ENCODE measurements at regions not wholly inside any gene's neighbourhood (a gene's known extent, or its start where the extent isn't known, plus 50 kb on each side); places are given as distances from the start of the nearest gene placed in this dataset.
"Not testable (repeated sequence)": the region's sequence is repeated elsewhere in the genome, so short reads cannot be mapped to it uniquely, and the experiment has no call there.

DNA sequence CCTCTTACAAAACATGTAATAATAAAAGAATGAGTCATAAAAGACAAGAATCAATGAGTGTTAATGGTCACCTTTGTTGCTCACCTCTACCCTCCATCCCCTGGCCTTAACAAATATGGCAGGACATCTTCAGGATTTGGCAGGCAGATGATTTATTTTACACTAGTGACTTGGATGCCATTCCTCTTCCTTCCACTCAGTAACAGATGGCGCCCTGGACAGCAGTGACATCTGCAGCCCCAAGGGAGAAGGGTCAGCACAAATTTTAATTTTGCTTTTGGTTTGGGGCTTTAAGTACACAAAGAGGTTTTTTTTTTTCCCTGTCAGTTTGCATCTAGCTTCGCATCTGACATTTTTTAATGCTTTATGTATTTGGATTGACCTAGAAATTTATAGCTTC lies 188.9 kb downstream of the ZNF92 start:
- not testable (repeated sequence) for DNase-seq; H3K14ac ChIP-seq (ENCODE audit: low read length in 2 of 2); H3K23ac ChIP-seq (ENCODE audit: low read length in 2 of 2); H3K79me1 ChIP-seq (replicated peaks; ENCODE audit: low read length, poor library complexity, severe bottlenecking); H3K4ac ChIP-seq (ENCODE audit: low read depth in 1 of 2, low read length in 2 of 2); H3K18ac ChIP-seq (ENCODE audit: low read depth in 1 of 2, low read length in 2 of 2); H3K27ac ChIP-seq (ENCODE audit: low read length, poor library complexity, severe bottlenecking); H3K4me1 ChIP-seq (ENCODE audit: control insufficient read depth, insufficient read depth, low read depth, low read length); H4K8ac ChIP-seq (ENCODE audit: low read length); H3K4me3 ChIP-seq (ENCODE audit: insufficient read depth in 1 of 2, low read depth in 1 of 2, low read length in 2 of 2); H2BK5ac ChIP-seq (ENCODE audit: low read depth, low read length, poor library complexity, severe bottlenecking); H2BK12ac ChIP-seq (ENCODE audit: low read length in 2 of 2); H3K27me3 ChIP-seq (ENCODE audit: control insufficient read depth in 1 of 2, insufficient read depth in 1 of 2, low read length in 2 of 2); H3K9me3 ChIP-seq (ENCODE audit: control insufficient read depth, low read length); H2AK5ac ChIP-seq (ENCODE audit: low read length, severe bottlenecking); H2BK15ac ChIP-seq (ENCODE audit: low read depth, poor library complexity, severe bottlenecking); H2BK120ac ChIP-seq (ENCODE audit: low read depth, low read length); H4K91ac ChIP-seq (ENCODE audit: low read length); H3K4me2 ChIP-seq (ENCODE audit: low read length, poor library complexity, severe bottlenecking); H3K9ac ChIP-seq (ENCODE audit: low read length); H3K36me3 ChIP-seq (ENCODE audit: control insufficient read depth in 1 of 2, insufficient read depth in 2 of 2, low read depth in 1 of 2, low read length in 2 of 2); H2AFZ ChIP-seq (ENCODE audit: low read depth, low read length)
- no CpG with 5 or more reads among the region's 2 CpGs for WGBS

GRCh38 chr7:65563333-65563732 lies 189.7 kb downstream of the ZNF92 start:
- H2BK5ac ChIP-seq (ENCODE audit: low read depth, low read length, poor library complexity, severe bottlenecking); H3K9ac ChIP-seq (ENCODE audit: low read length); H3K4me2 ChIP-seq (ENCODE audit: low read length, poor library complexity, severe bottlenecking); H3K27me3 ChIP-seq (ENCODE audit: control insufficient read depth in 1 of 2, insufficient read depth in 1 of 2, low read length in 2 of 2); H3K27ac ChIP-seq (ENCODE audit: low read length, poor library complexity, severe bottlenecking); H2AK5ac ChIP-seq (ENCODE audit: low read length, severe bottlenecking); H2BK15ac ChIP-seq (ENCODE audit: low read depth, poor library complexity, severe bottlenecking); H2AFZ ChIP-seq (ENCODE audit: low read depth, low read length); H3K4me3 ChIP-seq (ENCODE audit: insufficient read depth in 1 of 2, low read depth in 1 of 2, low read length in 2 of 2); H3K4me1 ChIP-seq (ENCODE audit: control insufficient read depth, insufficient read depth, low read depth, low read length); H2BK12ac ChIP-seq (ENCODE audit: low read length in 2 of 2); H2BK120ac ChIP-seq (ENCODE audit: low read depth, low read length); H4K8ac ChIP-seq (ENCODE audit: low read length); H3K9me3 ChIP-seq (ENCODE audit: control insufficient read depth, low read length); H3K4ac ChIP-seq (ENCODE audit: low read depth in 1 of 2, low read length in 2 of 2); H3K14ac ChIP-seq (ENCODE audit: low read length in 2 of 2); H3K36me3 ChIP-seq (ENCODE audit: control insufficient read depth in 1 of 2, insufficient read depth in 2 of 2, low read depth in 1 of 2, low read length in 2 of 2); H4K91ac ChIP-seq (ENCODE audit: low read length); H3K79me1 ChIP-seq (replicated peaks; ENCODE audit: low read length, poor library complexity, severe bottlenecking); DNase-seq; H3K18ac ChIP-seq (ENCODE audit: low read depth in 1 of 2, low read length in 2 of 2); H3K23ac ChIP-seq (ENCODE audit: low read length in 2 of 2): not testable (repeated sequence)
- WGBS = no CpG with 5 or more reads among the region's 1 CpG

DNA sequence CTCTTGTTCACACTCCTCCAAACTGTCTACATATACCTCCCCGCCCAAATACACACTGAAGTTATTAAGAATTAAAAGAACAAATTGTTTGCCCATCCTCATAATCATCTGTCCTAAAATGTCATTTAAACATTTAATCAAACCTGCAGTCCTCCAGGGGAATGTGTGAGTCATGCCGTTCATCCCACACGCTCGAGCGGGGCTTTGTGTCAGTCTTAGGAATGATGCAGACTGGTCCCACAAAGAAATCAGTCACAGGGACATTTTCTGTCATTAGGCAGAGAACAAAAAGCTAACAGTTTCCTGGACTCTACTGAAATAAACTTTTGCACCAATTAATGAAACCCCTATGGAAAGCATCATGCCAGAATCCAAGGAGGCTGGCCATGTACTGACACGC lies 194.6 kb downstream of the ZNF92 start:
- H3K23ac ChIP-seq (ENCODE audit: low read length in 2 of 2); H3K79me1 ChIP-seq (replicated peaks; ENCODE audit: low read length, poor library complexity, severe bottlenecking); H2BK12ac ChIP-seq (ENCODE audit: low read length in 2 of 2); H4K91ac ChIP-seq (ENCODE audit: low read length); H2BK120ac ChIP-seq (ENCODE audit: low read depth, low read length); H3K4ac ChIP-seq (ENCODE audit: low read depth in 1 of 2, low read length in 2 of 2); H4K8ac ChIP-seq (ENCODE audit: low read length); H3K14ac ChIP-seq (ENCODE audit: low read length in 2 of 2); H3K18ac ChIP-seq (ENCODE audit: low read depth in 1 of 2, low read length in 2 of 2); H3K4me2 ChIP-seq (ENCODE audit: low read length, poor library complexity, severe bottlenecking); H3K36me3 ChIP-seq (ENCODE audit: control insufficient read depth in 1 of 2, insufficient read depth in 2 of 2, low read depth in 1 of 2, low read length in 2 of 2); H3K27me3 ChIP-seq (ENCODE audit: control insufficient read depth in 1 of 2, insufficient read depth in 1 of 2, low read length in 2 of 2); H3K9me3 ChIP-seq (ENCODE audit: control insufficient read depth, low read length); H2BK15ac ChIP-seq (ENCODE audit: low read depth, poor library complexity, severe bottlenecking); H3K4me1 ChIP-seq (ENCODE audit: control insufficient read depth, insufficient read depth, low read depth, low read length); H3K9ac ChIP-seq (ENCODE audit: low read length); H2AFZ ChIP-seq (ENCODE audit: low read depth, low read length); DNase-seq; H3K4me3 ChIP-seq (ENCODE audit: insufficient read depth in 1 of 2, low read depth in 1 of 2, low read length in 2 of 2); H3K27ac ChIP-seq (ENCODE audit: low read length, poor library complexity, severe bottlenecking); H2AK5ac ChIP-seq (ENCODE audit: low read length, severe bottlenecking); H2BK5ac ChIP-seq (ENCODE audit: low read depth, low read length, poor library complexity, severe bottlenecking): not testable (repeated sequence)
- WGBS = no CpG with 5 or more reads among the region's 6 CpGs

GRCh38 chr7:65570990-65571389 lies 197.3 kb downstream of the ZNF92 start:
- H3K4me2 ChIP-seq (ENCODE audit: low read length, poor library complexity, severe bottlenecking); H2BK15ac ChIP-seq (ENCODE audit: low read depth, poor library complexity, severe bottlenecking); H3K36me3 ChIP-seq (ENCODE audit: control insufficient read depth in 1 of 2, insufficient read depth in 2 of 2, low read depth in 1 of 2, low read length in 2 of 2); H2AK5ac ChIP-seq (ENCODE audit: low read length, severe bottlenecking); H3K79me1 ChIP-seq (replicated peaks; ENCODE audit: low read length, poor library complexity, severe bottlenecking); H3K4me1 ChIP-seq (ENCODE audit: control insufficient read depth, insufficient read depth, low read depth, low read length); H3K23ac ChIP-seq (ENCODE audit: low read length in 2 of 2); H3K4ac ChIP-seq (ENCODE audit: low read depth in 1 of 2, low read length in 2 of 2); H3K18ac ChIP-seq (ENCODE audit: low read depth in 1 of 2, low read length in 2 of 2); H3K27ac ChIP-seq (ENCODE audit: low read length, poor library complexity, severe bottlenecking); H2AFZ ChIP-seq (ENCODE audit: low read depth, low read length); H3K9me3 ChIP-seq (ENCODE audit: control insufficient read depth, low read length); H4K8ac ChIP-seq (ENCODE audit: low read length); H3K27me3 ChIP-seq (ENCODE audit: control insufficient read depth in 1 of 2, insufficient read depth in 1 of 2, low read length in 2 of 2); H3K14ac ChIP-seq (ENCODE audit: low read length in 2 of 2); H3K9ac ChIP-seq (ENCODE audit: low read length); H2BK5ac ChIP-seq (ENCODE audit: low read depth, low read length, poor library complexity, severe bottlenecking); H4K91ac ChIP-seq (ENCODE audit: low read length); H2BK120ac ChIP-seq (ENCODE audit: low read depth, low read length); H3K4me3 ChIP-seq (ENCODE audit: insufficient read depth in 1 of 2, low read depth in 1 of 2, low read length in 2 of 2); DNase-seq; H2BK12ac ChIP-seq (ENCODE audit: low read length in 2 of 2): not testable (repeated sequence)
- WGBS = no CpG with 5 or more reads among the region's 1 CpG
